GM12878 (cell line): ENCODE measurements at regions not wholly inside any gene's neighbourhood (a gene's known extent, or its start where the extent isn't known, plus 50 kb on each side); places are given as distances from the start of the nearest gene placed in this dataset.

ENCODE experiments used
- ATAC-seq: fragments of 200-7000 bp; cut with Tn5 transposase; 3 replicates; pipeline ENCODE4 v1.9.1; 2020; ENCODE audit warnings: mild to moderate bottlenecking, moderate library complexity
- BruUV-seq: library from RNA; stranded (reverse); fragments of 400-500 nt; replicated peaks from 2 replicates; lab custom pipeline; 2021; lab: Mats Ljungman, UMichigan
- CTCF ChIA-PET: fragments of 300-600 bp; sonication (Branson Sonifier 250); formaldehyde crosslinking; extraction: SDS; loops from one replicate; lab custom pipeline; 2021; ENCODE audit warnings: inconsistent platforms; lab: Yijun Ruan, JAX
- POLR2A ChIA-PET: fragments of 350-600 bp; formaldehyde crosslinking; extraction: SDS; loops from one replicate; lab custom pipeline; 2021; ENCODE audit warnings: inconsistent platforms; lab: Charles Lee
- RAD21 ChIA-PET: fragments of 300-600 bp; sonication (Branson Sonifier 250); formaldehyde crosslinking; loops from one replicate; lab custom pipeline; 2023; ENCODE audit warnings: antibody characterized with exemption; ENCODE audit not compliant: unreplicated experiment; lab: Charles Lee
- SMC1A ChIA-PET: fragments of 300-600 bp; sonication (Branson Sonifier 250); formaldehyde crosslinking; loops from one replicate; lab custom pipeline; 2023; ENCODE audit not compliant: unreplicated experiment, uncharacterized antibody; lab: Charles Lee
- DNase-seq: peaks from one replicate; pipeline ENCODE4 v3.0.0-alpha.2; 2011; ENCODE audit warnings: low read depth, low spot score
- FAIRE-seq: peaks from 3 replicates; lab custom pipeline; 2011; peaks lifted over from hg19 to GRCh38; lab: Jason Lieb, UNC
- H2AFZ ChIP-seq: 2 replicates; pipeline ENCODE4 v1.6.0; 2011; ENCODE audit warnings: low read depth, low read length, control low read depth; ENCODE audit not compliant: control insufficient read depth
- H3K27ac ChIP-seq: 2 replicates; pipeline ENCODE4 v1.5.1; 2011; ENCODE audit warnings: control low read depth; ENCODE audit not compliant: control insufficient read depth, insufficient read depth
- H3K27me3 ChIP-seq, 2 experiments: replicated peaks in 1 of 2; 2 replicates each; pipeline versions ENCODE4 v1.6.0 to v1.6.1; 2011; ENCODE audit warnings: low read length in 1 of 2; ENCODE audit not compliant: control insufficient read depth in 2 of 2, insufficient read depth in 2 of 2
- H3K36me3 ChIP-seq, 2 experiments: 2 replicates each; pipeline ENCODE4 v1.5.1; 2011; ENCODE audit warnings: low read length in 1 of 2; ENCODE audit not compliant: control insufficient read depth in 2 of 2, insufficient read depth in 2 of 2
- H3K4me1 ChIP-seq: 2 replicates; pipeline ENCODE4 v1.6.1; 2011; ENCODE audit warnings: mild to moderate bottlenecking, low read length, moderate library complexity, mixed read lengths; ENCODE audit not compliant: control insufficient read depth, insufficient read depth
- H3K4me2 ChIP-seq: 2 replicates; pipeline ENCODE4 v1.6.0; 2011; ENCODE audit warnings: control low read depth; ENCODE audit not compliant: control insufficient read depth, insufficient read depth
- H3K4me3 ChIP-seq: fragments of 200-600 bp; sonication (generic); 2 replicates; pipeline ENCODE4 v1.5.1; 2016
- H3K79me2 ChIP-seq: 2 replicates; pipeline ENCODE4 v1.6.0; 2011; ENCODE audit warnings: low read length; ENCODE audit not compliant: control insufficient read depth, insufficient read depth
- H3K9ac ChIP-seq: 2 replicates; pipeline ENCODE4 v1.8.0; 2011; ENCODE audit warnings: low read length, control low read depth, mixed read lengths; ENCODE audit not compliant: control insufficient read depth, insufficient read depth
- H3K9me3 ChIP-seq: replicated peaks from 3 replicates; pipeline ENCODE4 v1.5.1; 2011; ENCODE audit warnings: mild to moderate bottlenecking, low read length; ENCODE audit not compliant: control insufficient read depth, insufficient read depth
- H4K20me1 ChIP-seq: 2 replicates; pipeline ENCODE4 v1.6.0; 2011; ENCODE audit not compliant: control insufficient read depth, insufficient read depth
- ATF2 ChIP-seq: IDR thresholded peaks from 2 replicates; pipeline ENCODE4 v1.6.1; 2012; ENCODE audit warnings: low read length, inconsistent platforms
- ATF7 ChIP-seq: fragments of 450-650 bp; IDR thresholded peaks from 2 replicates; pipeline ENCODE4 v1.6.1; 2016; ENCODE audit warnings: low read depth, mild to moderate bottlenecking
- CBFB ChIP-seq: IDR thresholded peaks from 2 replicates; pipeline ENCODE4 v1.6.1; 2016; ENCODE audit warnings: antibody characterized with exemption, low read depth
- CBX3 ChIP-seq: fragments of 200-600 bp; sonication (generic); IDR thresholded peaks from 2 replicates; pipeline ENCODE4 v1.6.1; 2016; ENCODE audit warnings: low read depth, borderline replicate concordance
- IRF5 ChIP-seq: fragments of 450-650 bp; IDR thresholded peaks from 2 replicates; pipeline ENCODE4 v1.6.1; 2017; ENCODE audit warnings: borderline replicate concordance
- JUNB ChIP-seq: IDR thresholded peaks from 2 replicates; pipeline ENCODE4 v1.6.1; 2016; ENCODE audit warnings: antibody characterized with exemption, mild to moderate bottlenecking
- JUND ChIP-seq: IDR thresholded peaks from 2 replicates; pipeline ENCODE4 v1.6.1; 2012; ENCODE audit warnings: low read depth, mild to moderate bottlenecking, low read length, improper control_type of control experiment, moderate library complexity
- NFXL1 ChIP-seq: fragments of 450-650 bp; IDR thresholded peaks from 2 replicates; pipeline ENCODE4 v1.6.1; 2017; ENCODE audit warnings: antibody characterized with exemption, mild to moderate bottlenecking, borderline replicate concordance
- NR2C2 ChIP-seq: IDR thresholded peaks from 2 replicates; pipeline ENCODE4 v1.6.1; 2011; ENCODE audit warnings: borderline replicate concordance, low read depth; ENCODE audit not compliant: control insufficient read depth, insufficient read length
- NRF1 ChIP-seq: conservative IDR thresholded peaks from 2 replicates; pipeline ENCODE4 v1.6.1; 2011; ENCODE audit warnings: mild to moderate bottlenecking, low read depth, low read length, improper control_type of control experiment
- POLR2AphosphoS5 ChIP-seq: IDR thresholded peaks from 2 replicates; pipeline ENCODE4 v1.6.1; 2011; ENCODE audit warnings: mild to moderate bottlenecking, low read length, inconsistent platforms
- PRDM15 ChIP-seq: fragments of 450-650 bp; formaldehyde crosslinking; IDR thresholded peaks from 2 replicates; pipeline ENCODE4 v1.4.0; 2020; ENCODE audit warnings: mild to moderate bottlenecking, moderate library complexity
- RAD21 ChIP-seq: IDR thresholded peaks from 2 replicates; pipeline ENCODE4 v1.6.1; 2011; ENCODE audit warnings: mild to moderate bottlenecking, low read depth, low read length, moderate library complexity; ENCODE audit not compliant: insufficient read depth
- SP1 ChIP-seq: IDR thresholded peaks from one replicate; pipeline ENCODE4 v1.6.1; 2011; ENCODE audit warnings: low read depth, low read length
- SPI1 ChIP-seq: IDR thresholded peaks from 2 replicates; pipeline ENCODE4 v1.6.1; 2011; ENCODE audit warnings: low read depth, mild to moderate bottlenecking, low read length, moderate library complexity, borderline replicate concordance; ENCODE audit not compliant: insufficient read depth
- TAF1 ChIP-seq: IDR thresholded peaks from 2 replicates; pipeline ENCODE4 v1.6.1; 2011; ENCODE audit warnings: mild to moderate bottlenecking, low read depth, low read length, borderline replicate concordance
- YBX1 ChIP-seq: fragments of 450-650 bp; IDR thresholded peaks from 2 replicates; pipeline ENCODE4 v1.6.1; 2016; ENCODE audit warnings: antibody characterized with exemption
- YY1 ChIP-seq: IDR thresholded peaks from 2 replicates; pipeline ENCODE4 v1.6.1; 2011; ENCODE audit warnings: low read depth, mild to moderate bottlenecking, low read length
- WGBS: methylation state at CpG from one replicate; pipeline ENCODE4 v1.1.6; 2016; ENCODE audit warnings: low lambda C conversion rate; ENCODE audit not compliant: insufficient replicate concordance, insufficient coverage; ENCODE audit errors: missing lambda C conversion rate; 5-methylcytosine and 5-hydroxymethylcytosine counted together
- in situ Hi-C: fragments of 300-500 bp; cut with MboI; formaldehyde crosslinking; loops from 9 replicates; pipeline ENCODE4 v1.14.3; 2018; ENCODE audit warnings: mixed read lengths
- intact Hi-C: fragments of 100-400 bp; cut with micrococcal nuclease; formaldehyde crosslinking; loops from one replicate; pipeline ENCODE4 v1.14.2; 2022; ENCODE audit not compliant: unreplicated experiment

- BruUV-seq, result no TSS peak
- no peaks in the 10 kb centered on the region for H3K79me2 ChIP-seq
- intact Hi-C loops, result no loop called here
- TF ChIP-seq CBX3 (no peak), ATF2 (no peak), RAD21 (no peak), YBX1 (no peak), ATF7 (no peak), JUND (no peak), IRF5 (no peak), SPI1 (no peak), CBFB (no peak), NRF1 (no peak), YY1 (no peak), JUNB (no peak), POLR2AphosphoS5 (no peak), NR2C2 (no peak), TAF1 (no peak), SP1 (no peak), NFXL1 (no peak), PRDM15 (CRISPR knock-in tag) (no peak)
- no peak overlapping the region for H3K9ac ChIP-seq
- CTCF ChIA-PET, result interaction anchor here (0.7 kb wide), 1 partner anchor 711 kb away, joined by 3 read pairs; no protein-coding TSS in a partner anchor
- no peaks in the 10 kb centered on the region for H4K20me1 ChIP-seq
- H3K4me1 ChIP-seq, result no peaks in the 10 kb centered on the region
- RAD21 ChIA-PET, result no interaction called here
- WGBS, result 0% methylated on average over 2 of the region's 2 CpGs
- SMC1A ChIA-PET, result no interaction called here
- POLR2A ChIA-PET, result no interaction called here
- no peaks in the 10 kb centered on the region; the same call in 2 of the 3 replicates for H3K9me3 ChIP-seq
- H3K4me3 ChIP-seq, result no peak overlapping the region
- DNase-seq (no peak), FAIRE-seq (no peak), ATAC-seq (no peak)
- no peaks in the 10 kb centered on the region for H3K36me3 ChIP-seq
- no peak overlapping the region for H3K4me2 ChIP-seq
- H3K27ac ChIP-seq, result no peak overlapping the region
- in situ Hi-C loops, result no loop called here
- no peaks in the 10 kb centered on the region for H3K27me3 ChIP-seq
- H2AFZ ChIP-seq, result no peak overlapping the region
Measured at GRCh38 chr22:34971456-34971855, 94.5 kb upstream of the ISX start.
